GM10266 (cell line): ENCODE measurements at regions not wholly inside any gene's neighbourhood (a gene's known extent, or its start where the extent isn't known, plus 50 kb on each side); places are given as distances from the start of the nearest gene placed in this dataset.

Experiments
- DNase-seq: peaks from one replicate; pipeline ENCODE4 v3.0.0; 2012; ENCODE audit errors: extremely low spot score
- TF ChIP-seq, protein P1 (sequence below): IDR thresholded peaks from 2 replicates; pipeline ENCODE4 v1.5.1; 2012; ENCODE audit warnings: mild to moderate bottlenecking, low read depth; ENCODE audit not compliant: control insufficient read depth, insufficient read depth; ENCODE audit errors: missing control alignments

- TF ChIP-seq, protein P1, sequence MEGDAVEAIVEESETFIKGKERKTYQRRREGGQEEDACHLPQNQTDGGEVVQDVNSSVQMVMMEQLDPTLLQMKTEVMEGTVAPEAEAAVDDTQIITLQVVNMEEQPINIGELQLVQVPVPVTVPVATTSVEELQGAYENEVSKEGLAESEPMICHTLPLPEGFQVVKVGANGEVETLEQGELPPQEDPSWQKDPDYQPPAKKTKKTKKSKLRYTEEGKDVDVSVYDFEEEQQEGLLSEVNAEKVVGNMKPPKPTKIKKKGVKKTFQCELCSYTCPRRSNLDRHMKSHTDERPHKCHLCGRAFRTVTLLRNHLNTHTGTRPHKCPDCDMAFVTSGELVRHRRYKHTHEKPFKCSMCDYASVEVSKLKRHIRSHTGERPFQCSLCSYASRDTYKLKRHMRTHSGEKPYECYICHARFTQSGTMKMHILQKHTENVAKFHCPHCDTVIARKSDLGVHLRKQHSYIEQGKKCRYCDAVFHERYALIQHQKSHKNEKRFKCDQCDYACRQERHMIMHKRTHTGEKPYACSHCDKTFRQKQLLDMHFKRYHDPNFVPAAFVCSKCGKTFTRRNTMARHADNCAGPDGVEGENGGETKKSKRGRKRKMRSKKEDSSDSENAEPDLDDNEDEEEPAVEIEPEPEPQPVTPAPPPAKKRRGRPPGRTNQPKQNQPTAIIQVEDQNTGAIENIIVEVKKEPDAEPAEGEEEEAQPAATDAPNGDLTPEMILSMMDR = no peak
- no peak for DNase-seq
Observed at GRCh38 chr2:225725726-225726125, 326.2 kb downstream of the NYAP2 start.
